ENCODE measurements at regions not wholly inside any gene's neighbourhood (a gene's known extent, or its start where the extent isn't known, plus 50 kb on each side); places are given as distances from the start of the nearest gene placed in this dataset.
"Not testable (repeated sequence)": the region's sequence is repeated elsewhere in the genome, so short reads cannot be mapped to it uniquely, and the experiment has no call there.

GRCh38 chr3:127042634-127043033 is 59.7 kb downstream of the PLXNA1 start:
- TF ChIP-seq CTCF (IDR thresholded peaks at IDR 0.05): no peak

GRCh38 chr3:127043041-127043641 is 60.2 kb downstream of the PLXNA1 start:
- intact Hi-C loops (cut with DNase I): no loop called here

More at GRCh38 chr3:127042634-127043033, 59.7 kb downstream of the PLXNA1 start:
- Histone ChIP-seq H3K27me3 (no peaks in the 10 kb centered on the region), H3K36me3 (no peaks in the 10 kb centered on the region), H3K9me3 (no peaks in the 10 kb centered on the region), H3K27ac (no peak overlapping the region), H3K4me1 (peaks cover 2% of the 10 kb centered on the region), H3K4me3 (no peak overlapping the region), H3K9ac (ENCODE audit: low read depth in 2 of 2, low read length in 2 of 2) (no peak overlapping the region)
- intact Hi-C loops (cut with DNase I): no loop called here
- no peak for DNase-seq

DNA sequence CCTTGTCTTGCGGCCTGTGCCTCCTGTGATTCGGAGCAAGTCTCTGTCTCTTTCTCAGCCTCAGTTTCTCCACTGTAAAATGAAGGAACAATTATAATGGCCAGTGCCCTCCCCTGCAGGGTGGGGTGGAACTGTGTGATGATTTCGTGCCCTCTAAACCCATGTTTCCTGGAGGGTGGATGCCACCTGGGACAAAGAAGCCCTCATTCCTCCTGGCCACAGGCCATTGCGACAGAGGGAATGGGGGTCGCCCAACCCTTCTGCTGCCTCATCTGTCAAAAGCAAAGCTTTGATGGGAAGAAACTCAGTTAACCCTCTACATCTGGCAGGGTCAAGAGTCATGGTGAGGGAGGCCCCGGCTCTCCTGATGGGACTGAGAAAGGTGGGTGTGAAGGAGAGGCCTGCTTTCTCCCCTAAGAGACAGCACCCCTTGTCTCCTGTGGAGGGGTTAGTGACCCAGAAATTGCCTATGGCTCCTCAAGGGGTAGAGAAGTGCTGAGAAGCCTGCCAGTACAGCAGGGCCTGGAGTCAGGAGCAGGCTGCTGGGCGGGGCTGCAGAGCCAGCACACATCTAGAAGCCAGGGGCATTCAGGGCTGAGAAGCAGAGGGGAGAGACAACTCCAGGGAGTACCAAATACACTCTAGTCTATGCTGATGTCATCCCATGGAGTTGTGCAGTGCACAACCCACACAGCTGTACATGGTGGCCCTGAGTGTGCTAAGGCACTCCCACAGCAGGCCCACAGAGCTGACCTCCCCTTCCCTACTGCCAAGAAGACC is 61.0 kb downstream of the PLXNA1 start:
- Histone ChIP-seq H3K9me3 (no peaks in the 10 kb centered on the region), H3K4me3 (no peak overlapping the region), H3K9ac (ENCODE audit: low read depth in 2 of 2, low read length in 2 of 2) (no peak overlapping the region), H3K36me3 (no peaks in the 10 kb centered on the region), H3K27me3 (no peaks in the 10 kb centered on the region), H3K4me1 (no peaks in the 10 kb centered on the region), H3K27ac (no peak overlapping the region)
- no peak for TF ChIP-seq CTCF (IDR thresholded peaks at IDR 0.05)
- intact Hi-C loops (cut with DNase I): no loop called here
- no peak for DNase-seq

More at GRCh38 chr3:127043041-127043641, 60.2 kb downstream of the PLXNA1 start:
- no peak overlapping the region for H3K27ac ChIP-seq
- no peak for TF ChIP-seq CTCF (IDR thresholded peaks at IDR 0.05)
- H3K27me3 ChIP-seq: no peaks in the 10 kb centered on the region
- H3K9me3 ChIP-seq: no peaks in the 10 kb centered on the region
- no peak overlapping the region for H3K9ac ChIP-seq (ENCODE audit: low read depth in 2 of 2, low read length in 2 of 2)
- no peak overlapping the region for H3K4me3 ChIP-seq
- no peak for DNase-seq
- H3K4me1 ChIP-seq: no peaks in the 10 kb centered on the region
- no peaks in the 10 kb centered on the region for H3K36me3 ChIP-seq

DNA sequence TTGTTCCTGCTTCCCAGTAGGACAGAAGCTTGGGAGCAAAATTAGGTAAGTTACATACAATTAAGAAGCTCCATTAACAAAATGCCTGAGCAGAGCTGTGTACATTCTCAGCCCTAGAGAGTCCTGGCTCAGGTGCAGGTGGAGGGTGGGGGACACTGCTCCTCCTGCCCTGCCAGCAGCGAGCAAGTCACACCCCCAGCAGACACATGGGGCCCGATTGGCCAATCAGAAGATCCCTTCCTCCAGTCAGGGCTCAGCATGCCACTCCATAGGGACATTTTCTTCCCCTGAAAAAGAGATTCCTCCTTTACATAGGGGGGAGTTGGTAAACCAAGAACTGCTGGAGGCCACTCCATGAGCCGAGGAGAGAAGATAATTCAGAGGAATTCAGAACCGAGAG is 62.1 kb downstream of the PLXNA1 start:
- Histone ChIP-seq H3K27ac (no peak overlapping the region), H3K4me3 (no peak overlapping the region), H3K36me3 (no peaks in the 10 kb centered on the region), H3K27me3 (no peaks in the 10 kb centered on the region), H3K9me3 (no peaks in the 10 kb centered on the region), H3K4me1 (no peaks in the 10 kb centered on the region), H3K9ac (ENCODE audit: low read depth in 2 of 2, low read length in 2 of 2) (no peak overlapping the region)
- intact Hi-C loops (cut with DNase I): no loop called here
- no peak for TF ChIP-seq CTCF (IDR thresholded peaks at IDR 0.05)
- no peak for DNase-seq

- Histone ChIP-seq H3K36me3 (no peaks in the 10 kb centered on the region), H3K4me1 (no peaks in the 10 kb centered on the region), H3K27ac (no peak overlapping the region), H3K4me3 (no peak overlapping the region), H3K9ac (ENCODE audit: low read depth in 2 of 2, low read length in 2 of 2) (no peak overlapping the region), H3K9me3 (no peaks in the 10 kb centered on the region), H3K27me3 (no peaks in the 10 kb centered on the region)
- intact Hi-C loops (cut with DNase I): no loop called here
- DNase-seq: no peak
- no peak for TF ChIP-seq CTCF (IDR thresholded peaks at IDR 0.05)
These were observed 62.6 kb downstream of the PLXNA1 start for GRCh38 chr3:127045435-127046045.

DNA sequence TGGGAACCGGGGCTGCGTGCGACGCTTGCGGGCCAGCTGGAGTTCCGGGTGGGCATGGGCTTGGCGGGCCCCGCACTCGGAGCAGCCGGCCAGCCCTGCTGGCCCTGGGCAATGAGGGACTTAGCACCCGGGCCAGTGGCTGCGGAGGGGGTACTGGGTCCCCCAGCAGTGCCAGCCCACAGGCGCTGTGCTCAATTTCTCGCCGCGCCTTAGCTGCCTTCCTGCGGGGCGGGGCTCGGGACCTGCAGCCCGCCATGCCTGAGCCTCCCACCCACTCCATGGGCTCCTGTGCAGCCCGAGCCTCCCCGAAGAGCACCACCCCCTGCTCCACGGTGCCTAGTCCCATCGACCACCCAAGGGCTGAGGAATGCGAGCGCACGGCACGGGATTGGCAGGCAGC is 63.8 kb downstream of the PLXNA1 start:
- H3K36me3 ChIP-seq; H3K4me3 ChIP-seq; H3K9me3 ChIP-seq; H3K27me3 ChIP-seq; H3K9ac ChIP-seq (ENCODE audit: low read depth in 2 of 2, low read length in 2 of 2); intact Hi-C loops (cut with DNase I); H3K4me1 ChIP-seq; H3K27ac ChIP-seq; DNase-seq: not testable (repeated sequence)

All from colonic mucosa (tissue), 4 donors.